ENCODE measurements at regions not wholly inside any gene's neighbourhood (a gene's known extent, or its start where the extent isn't known, plus 50 kb on each side); places are given as distances from the start of the nearest gene placed in this dataset.

DNA sequence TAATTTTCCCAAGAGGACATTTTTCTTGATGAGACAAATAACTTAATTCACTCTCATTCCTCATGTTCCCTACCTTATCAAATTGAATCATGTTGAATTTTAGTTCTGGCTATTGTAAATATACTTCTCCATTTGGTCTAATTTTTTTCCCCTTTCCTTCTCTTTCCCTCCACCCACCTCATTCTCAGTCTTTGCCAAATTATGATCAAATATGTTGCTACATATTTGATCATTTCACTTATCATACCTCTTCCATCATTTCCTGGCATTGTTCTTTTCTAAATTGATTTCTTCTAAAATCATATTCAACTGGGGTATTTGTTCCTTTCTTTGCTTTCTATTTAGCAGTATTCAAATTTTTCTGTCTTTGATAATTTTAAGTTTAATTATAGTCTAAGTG lies 52.3 kb downstream of the HDGFL1 start:
- Mint-ChIP-seq H3K4me3 (no peak overlapping the region), H3K36me3 (no peaks in the 10 kb centered on the region), H3K27ac (no peak overlapping the region), H3K9me3 (peaks cover 7% of the 10 kb centered on the region), H3K27me3 (no peaks in the 10 kb centered on the region), H3K4me1 (ENCODE audit: unreplicated experiment) (no peaks in the 10 kb centered on the region)
- DNase-seq (ENCODE audit: extremely low spot score, unreplicated experiment), result no peak
- no peak for TF ChIP-seq CTCF (conservative IDR thresholded peaks at IDR 0.05)

GRCh38 chr6:22622351-22622750 lies 53.0 kb downstream of the HDGFL1 start:
- TF ChIP-seq CTCF (conservative IDR thresholded peaks at IDR 0.05), result no peak
- Mint-ChIP-seq H3K4me3 (no peak overlapping the region), H3K27ac (no peak overlapping the region), H3K27me3 (no peaks in the 10 kb centered on the region), H3K4me1 (ENCODE audit: unreplicated experiment) (no peaks in the 10 kb centered on the region), H3K36me3 (no peaks in the 10 kb centered on the region), H3K9me3 (peaks cover 12% of the 10 kb centered on the region)
- no peak for DNase-seq (ENCODE audit: extremely low spot score, unreplicated experiment)

DNA sequence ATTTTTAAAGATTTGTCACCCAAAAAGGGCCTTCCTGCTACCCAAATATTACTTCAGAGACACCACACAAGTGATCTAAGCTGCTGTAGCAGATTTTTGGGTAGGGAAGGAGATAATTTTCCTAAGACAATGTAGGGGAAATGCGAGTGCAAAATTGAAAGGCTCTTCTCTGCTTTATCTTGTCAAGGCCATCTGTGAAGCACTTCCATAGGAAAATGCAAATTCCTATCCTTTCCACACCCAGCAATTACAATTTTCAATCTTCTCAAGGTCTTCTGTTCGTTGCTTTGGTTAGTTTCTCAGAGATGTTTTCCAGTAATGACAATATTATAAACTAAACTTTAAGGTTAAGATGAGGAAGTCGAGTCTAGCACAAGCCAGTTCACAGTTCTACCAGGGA lies 53.4 kb downstream of the HDGFL1 start:
- H3K36me3 Mint-ChIP-seq, result no peaks in the 10 kb centered on the region
- no peak for DNase-seq (ENCODE audit: extremely low spot score, unreplicated experiment)
- no peak for TF ChIP-seq CTCF (conservative IDR thresholded peaks at IDR 0.05)
- H3K9me3 Mint-ChIP-seq, result peaks cover 15% of the 10 kb centered on the region
- H3K27ac Mint-ChIP-seq, result no peak overlapping the region
- H3K4me3 Mint-ChIP-seq, result no peak overlapping the region
- no peaks in the 10 kb centered on the region for H3K4me1 Mint-ChIP-seq (ENCODE audit: unreplicated experiment)
- no peaks in the 10 kb centered on the region for H3K27me3 Mint-ChIP-seq

GRCh38 chr6:22627644-22628043 lies 58.3 kb downstream of the HDGFL1 start:
- peaks cover 28% of the 10 kb centered on the region for H3K4me1 Mint-ChIP-seq (ENCODE audit: unreplicated experiment)
- no peak for DNase-seq (ENCODE audit: extremely low spot score, unreplicated experiment)
- H3K27ac Mint-ChIP-seq, result no peak overlapping the region
- peaks cover 5% of the 10 kb centered on the region for H3K36me3 Mint-ChIP-seq
- H3K9me3 Mint-ChIP-seq, result peaks cover 15% of the 10 kb centered on the region
- H3K4me3 Mint-ChIP-seq, result no peak overlapping the region
- no peak for TF ChIP-seq CTCF (conservative IDR thresholded peaks at IDR 0.05)
- H3K27me3 Mint-ChIP-seq, result no peaks in the 10 kb centered on the region

GRCh38 chr6:22631091-22631490 lies 61.7 kb downstream of the HDGFL1 start:
- peaks cover 5% of the 10 kb centered on the region for H3K36me3 Mint-ChIP-seq
- H3K27me3 Mint-ChIP-seq, result no peaks in the 10 kb centered on the region
- DNase-seq (ENCODE audit: extremely low spot score, unreplicated experiment), result no peak
- H3K9me3 Mint-ChIP-seq, result peaks cover 15% of the 10 kb centered on the region
- no peak for TF ChIP-seq CTCF (conservative IDR thresholded peaks at IDR 0.05)
- H3K4me3 Mint-ChIP-seq, result no peak overlapping the region
- H3K4me1 Mint-ChIP-seq (ENCODE audit: unreplicated experiment), result peaks cover 34% of the 10 kb centered on the region
- H3K27ac Mint-ChIP-seq, result no peak overlapping the region

GRCh38 chr6:22632581-22633145 lies 63.3 kb downstream of the HDGFL1 start:
- TF ChIP-seq CTCF (conservative IDR thresholded peaks at IDR 0.05), result no peak
- H3K4me3 Mint-ChIP-seq, result no peak overlapping the region
- peaks cover 40% of the 10 kb centered on the region for H3K4me1 Mint-ChIP-seq (ENCODE audit: unreplicated experiment)
- H3K27me3 Mint-ChIP-seq, result no peaks in the 10 kb centered on the region
- no peak overlapping the region for H3K27ac Mint-ChIP-seq
- DNase-seq (ENCODE audit: extremely low spot score, unreplicated experiment), result no peak
- H3K9me3 Mint-ChIP-seq, result peaks cover 5% of the 10 kb centered on the region
- H3K36me3 Mint-ChIP-seq, result peaks cover 5% of the 10 kb centered on the region

Measured in type B pancreatic cell (in vitro differentiated cells).